NT2/D1 (cell line): ENCODE measurements at regions not wholly inside any gene's neighbourhood (a gene's known extent, or its start where the extent isn't known, plus 50 kb on each side); places are given as distances from the start of the nearest gene placed in this dataset.

Experiments
- SUZ12 ChIP-seq: IDR thresholded peaks from 2 replicates; pipeline ENCODE4 v1.6.1; 2011; ENCODE audit not compliant: insufficient read length, insufficient read depth; ENCODE audit errors: extremely low read depth
- YY1 ChIP-seq: IDR thresholded peaks from 2 replicates; pipeline ENCODE4 v1.6.1; 2011; ENCODE audit not compliant: insufficient read length, insufficient read depth
- ZNF274 ChIP-seq: IDR thresholded peaks from 2 replicates; pipeline ENCODE4 v1.6.1; 2011; ENCODE audit warnings: mild to moderate bottlenecking, low read depth, low read length

DNA sequence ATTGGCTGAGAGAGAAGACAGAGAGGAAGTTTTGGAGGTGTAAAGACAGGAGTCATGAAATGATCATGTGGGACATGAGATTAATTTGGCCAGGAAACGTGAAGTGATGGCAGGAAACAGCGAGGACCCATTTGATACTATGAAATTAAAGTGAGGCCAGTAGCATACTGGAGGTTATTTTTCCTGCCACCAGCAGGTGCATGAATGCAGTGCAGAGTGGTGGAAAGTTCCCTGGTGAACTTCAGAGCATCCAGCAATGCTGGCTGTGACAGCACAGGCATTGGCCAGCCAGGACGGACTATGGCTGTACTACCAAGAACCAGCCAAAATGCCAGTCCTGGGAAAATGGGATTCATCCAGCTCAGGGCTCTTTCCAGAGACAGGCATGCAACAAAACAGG is 152.2 kb downstream of the SYK start:
- TF ChIP-seq ZNF274 (no peak), YY1 (no peak), SUZ12 (no peak)
